ENCODE measurements at regions not wholly inside any gene's neighbourhood (a gene's known extent, or its start where the extent isn't known, plus 50 kb on each side); places are given as distances from the start of the nearest gene placed in this dataset.
A peak's percentile ranks its signal among the peaks of the same experiment; 100 is the strongest.
"Not testable (repeated sequence)": the region's sequence is repeated elsewhere in the genome, so short reads cannot be mapped to it uniquely, and the experiment has no call there.

DNA sequence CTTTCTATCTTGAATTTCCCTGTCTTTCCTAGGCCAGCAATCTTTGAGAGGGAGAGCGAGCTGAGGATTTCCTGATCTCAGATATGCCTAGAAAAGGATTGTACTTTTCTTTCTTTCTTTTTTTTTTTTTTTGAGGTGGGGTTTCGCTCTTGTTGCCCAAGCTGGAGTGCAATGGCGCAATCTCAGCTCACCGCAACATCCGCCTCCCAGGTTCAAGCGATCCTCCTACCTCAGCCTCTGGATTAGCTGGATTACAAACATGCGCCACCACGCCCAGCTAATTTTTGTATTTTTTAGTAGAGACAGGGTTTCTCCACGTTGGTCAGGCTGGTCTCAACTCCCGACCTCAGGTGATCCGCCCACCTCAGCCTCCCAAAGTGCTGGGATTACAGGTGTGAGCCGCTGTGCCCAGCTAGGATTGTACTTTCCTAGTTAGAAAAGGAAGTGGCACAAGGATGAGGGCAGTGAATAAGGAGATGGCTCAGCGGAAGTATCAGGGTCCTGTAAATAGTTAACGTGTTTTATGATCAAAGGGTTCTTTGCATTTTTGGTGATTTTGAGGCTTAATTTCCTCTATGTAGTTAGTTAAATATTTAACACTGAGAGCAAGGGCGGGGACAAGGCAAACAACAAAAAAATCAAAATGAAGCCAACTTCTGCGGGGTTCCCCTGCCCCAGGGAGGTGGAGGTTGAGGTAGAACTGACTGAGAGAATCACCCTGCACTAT lies 124.6 kb downstream of the LRRC37A3 start:
- not testable (repeated sequence) for BruUV-seq (replicated peaks); H3K36me3 ChIP-seq (ENCODE audit: control insufficient read depth, insufficient read depth, low read length); ATAC-seq

DNA sequence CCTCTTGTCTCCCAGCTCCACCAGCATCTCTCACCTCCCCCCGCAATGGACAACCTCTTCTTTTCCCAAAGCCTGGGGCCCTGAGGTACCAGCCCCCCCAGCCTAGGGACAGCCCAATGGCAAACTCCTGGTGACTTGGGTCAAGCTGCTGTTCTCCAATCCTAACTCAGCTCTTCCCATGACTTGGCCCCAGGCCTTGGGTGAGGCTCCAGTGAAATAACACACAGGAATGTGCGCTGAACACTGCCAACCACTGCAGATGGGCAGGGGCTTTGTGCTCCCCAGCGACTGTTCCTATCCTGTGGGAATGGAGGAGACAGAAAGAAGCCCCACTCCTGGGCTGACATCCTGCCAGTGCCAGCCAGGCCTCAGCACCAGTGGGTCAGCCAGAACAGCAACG lies 125.2 kb downstream of the LRRC37A3 start:
- CTCF ChIA-PET; BruUV-seq (replicated peaks); intact Hi-C loops (cut with micrococcal nuclease; ENCODE audit: unreplicated experiment); ATAC-seq; H3K27me3 ChIP-seq (ENCODE audit: control insufficient read depth, insufficient read depth, low read length); H3K36me3 ChIP-seq (ENCODE audit: control insufficient read depth, insufficient read depth, low read length); H3K4me3 ChIP-seq (ENCODE audit: low read depth in 2 of 2, low read length in 2 of 2); H3K9me3 ChIP-seq (ENCODE audit: control insufficient read depth, insufficient read depth, low read depth, low read length); DNase-seq (ENCODE audit: low read depth, low spot score); H3K27ac ChIP-seq (ENCODE audit: low read length); H3K4me1 ChIP-seq (ENCODE audit: control insufficient read depth, insufficient read depth, low read length); in situ Hi-C loops (cut with HindIII; ENCODE audit: low pct_unique_long_range_greater_than_20kb, low sequenced_read_pairs); POLR2A ChIA-PET: not testable (repeated sequence)

More for the DNA sequence above, 124.6 kb downstream of the LRRC37A3 start:
- CTCF ChIA-PET; in situ Hi-C loops (cut with HindIII; ENCODE audit: low pct_unique_long_range_greater_than_20kb, low sequenced_read_pairs); H3K27me3 ChIP-seq (ENCODE audit: control insufficient read depth, insufficient read depth, low read length); POLR2A ChIA-PET; DNase-seq (ENCODE audit: low read depth, low spot score); H3K27ac ChIP-seq (ENCODE audit: low read length); intact Hi-C loops (cut with micrococcal nuclease; ENCODE audit: unreplicated experiment); H3K4me3 ChIP-seq (ENCODE audit: low read depth in 2 of 2, low read length in 2 of 2); H3K4me1 ChIP-seq (ENCODE audit: control insufficient read depth, insufficient read depth, low read length); H3K9me3 ChIP-seq (ENCODE audit: control insufficient read depth, insufficient read depth, low read depth, low read length): not testable (repeated sequence)

DNA sequence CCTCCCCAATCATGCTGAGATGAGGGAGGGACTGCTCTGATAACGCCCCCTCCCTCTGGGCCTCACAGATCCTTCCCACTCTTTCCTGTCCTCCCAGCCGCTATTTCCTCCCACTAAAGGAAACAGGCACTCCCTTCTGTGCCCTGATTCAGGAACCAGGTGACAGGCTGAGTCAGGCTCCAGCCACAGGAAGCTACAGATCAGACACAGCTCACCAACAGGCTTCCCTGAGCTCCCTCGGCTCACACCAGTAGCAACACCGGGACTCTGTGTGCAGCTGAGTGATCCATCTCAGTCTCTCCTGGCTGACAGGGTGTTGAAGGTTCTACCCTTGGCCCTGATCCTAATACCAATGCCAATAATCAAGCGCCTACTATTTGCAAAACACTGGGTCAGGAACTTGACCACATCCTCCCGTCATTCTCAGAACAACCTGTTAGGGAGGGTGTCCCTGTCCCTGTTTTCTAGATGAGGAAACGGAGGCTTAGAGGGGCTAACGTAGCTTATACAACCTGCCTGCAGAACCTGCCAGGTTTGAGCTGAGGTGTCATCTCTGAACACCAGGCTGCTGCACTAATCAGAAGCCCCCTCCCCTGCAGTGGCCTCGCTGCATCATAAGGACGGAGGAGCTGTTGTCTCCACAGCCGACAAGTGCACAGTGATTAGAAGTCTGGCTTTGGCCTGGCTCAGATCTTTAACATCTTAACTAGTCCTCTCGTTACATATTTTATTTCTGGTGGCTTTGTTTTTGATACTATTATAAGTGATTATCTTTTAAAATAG lies 126.3 kb downstream of the LRRC37A3 start:
- POLR2A ChIA-PET; H3K4me3 ChIP-seq (ENCODE audit: low read depth in 2 of 2, low read length in 2 of 2); H3K36me3 ChIP-seq (ENCODE audit: control insufficient read depth, insufficient read depth, low read length); BruUV-seq (replicated peaks); H3K9me3 ChIP-seq (ENCODE audit: control insufficient read depth, insufficient read depth, low read depth, low read length); H3K27me3 ChIP-seq (ENCODE audit: control insufficient read depth, insufficient read depth, low read length); in situ Hi-C loops (cut with HindIII; ENCODE audit: low pct_unique_long_range_greater_than_20kb, low sequenced_read_pairs); H3K27ac ChIP-seq (ENCODE audit: low read length); H3K4me1 ChIP-seq (ENCODE audit: control insufficient read depth, insufficient read depth, low read length); intact Hi-C loops (cut with micrococcal nuclease; ENCODE audit: unreplicated experiment): not testable (repeated sequence)
- DNase-seq (ENCODE audit: low read depth, low spot score) (peak; percentile 47), ATAC-seq (peak; percentile 93)
- CTCF ChIA-PET = interaction anchor here (0.6 kb wide), 1 partner anchor 179 kb away, joined by 4 read pairs; no protein-coding TSS in a partner anchor

DNA sequence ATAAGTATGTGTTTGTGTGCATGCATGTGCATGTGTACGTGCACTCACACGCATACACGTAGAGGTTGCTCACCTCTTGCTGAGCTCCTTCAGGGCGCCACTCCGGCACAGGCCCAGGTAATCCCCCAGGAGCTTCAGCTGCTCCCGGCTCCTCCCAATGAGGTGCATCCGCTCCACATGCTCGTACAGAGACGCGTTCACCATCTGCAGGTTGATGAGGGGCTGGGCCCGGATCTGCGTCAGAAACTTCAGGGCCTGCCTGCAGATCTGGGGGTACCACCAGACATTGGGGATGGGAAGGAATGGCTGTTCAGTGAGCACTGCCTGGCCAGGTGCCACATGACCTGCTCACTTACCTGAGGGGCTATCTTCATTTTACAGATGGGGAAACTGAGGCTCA lies 127.0 kb downstream of the LRRC37A3 start:
- POLR2A ChIA-PET; CTCF ChIA-PET; H3K27ac ChIP-seq (ENCODE audit: low read length); in situ Hi-C loops (cut with HindIII; ENCODE audit: low pct_unique_long_range_greater_than_20kb, low sequenced_read_pairs); intact Hi-C loops (cut with micrococcal nuclease; ENCODE audit: unreplicated experiment); H3K27me3 ChIP-seq (ENCODE audit: control insufficient read depth, insufficient read depth, low read length); H3K4me3 ChIP-seq (ENCODE audit: low read depth in 2 of 2, low read length in 2 of 2); H3K9me3 ChIP-seq (ENCODE audit: control insufficient read depth, insufficient read depth, low read depth, low read length); H3K36me3 ChIP-seq (ENCODE audit: control insufficient read depth, insufficient read depth, low read length); ATAC-seq; DNase-seq (ENCODE audit: low read depth, low spot score); H3K4me1 ChIP-seq (ENCODE audit: control insufficient read depth, insufficient read depth, low read length); BruUV-seq (replicated peaks): not testable (repeated sequence)

DNA sequence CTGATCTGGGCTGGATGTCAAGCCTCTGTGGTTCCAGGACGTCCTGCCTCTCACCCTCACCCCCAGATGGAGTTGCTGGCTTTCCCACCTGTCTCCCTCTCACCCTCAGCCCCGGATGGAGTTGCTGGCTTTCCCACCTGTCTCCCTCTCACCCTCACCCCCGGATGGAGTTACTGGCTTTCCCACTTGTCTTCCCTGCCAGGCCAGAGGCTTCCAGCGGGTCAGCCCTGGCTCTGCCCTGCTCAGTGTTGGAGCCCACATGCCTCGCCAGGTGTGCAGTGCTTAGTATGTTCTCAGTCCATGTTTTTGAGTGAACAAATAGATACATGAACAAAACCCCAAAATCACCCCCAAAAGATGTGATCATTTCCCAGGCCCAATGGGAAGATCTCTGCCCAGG lies 127.6 kb downstream of the LRRC37A3 start:
- H3K9me3 ChIP-seq (ENCODE audit: control insufficient read depth, insufficient read depth, low read depth, low read length); POLR2A ChIA-PET; BruUV-seq (replicated peaks); in situ Hi-C loops (cut with HindIII; ENCODE audit: low pct_unique_long_range_greater_than_20kb, low sequenced_read_pairs); H3K27ac ChIP-seq (ENCODE audit: low read length); intact Hi-C loops (cut with micrococcal nuclease; ENCODE audit: unreplicated experiment); ATAC-seq; CTCF ChIA-PET; H3K4me1 ChIP-seq (ENCODE audit: control insufficient read depth, insufficient read depth, low read length); DNase-seq (ENCODE audit: low read depth, low spot score); H3K36me3 ChIP-seq (ENCODE audit: control insufficient read depth, insufficient read depth, low read length); H3K27me3 ChIP-seq (ENCODE audit: control insufficient read depth, insufficient read depth, low read length); H3K4me3 ChIP-seq (ENCODE audit: low read depth in 2 of 2, low read length in 2 of 2): not testable (repeated sequence)

DNA sequence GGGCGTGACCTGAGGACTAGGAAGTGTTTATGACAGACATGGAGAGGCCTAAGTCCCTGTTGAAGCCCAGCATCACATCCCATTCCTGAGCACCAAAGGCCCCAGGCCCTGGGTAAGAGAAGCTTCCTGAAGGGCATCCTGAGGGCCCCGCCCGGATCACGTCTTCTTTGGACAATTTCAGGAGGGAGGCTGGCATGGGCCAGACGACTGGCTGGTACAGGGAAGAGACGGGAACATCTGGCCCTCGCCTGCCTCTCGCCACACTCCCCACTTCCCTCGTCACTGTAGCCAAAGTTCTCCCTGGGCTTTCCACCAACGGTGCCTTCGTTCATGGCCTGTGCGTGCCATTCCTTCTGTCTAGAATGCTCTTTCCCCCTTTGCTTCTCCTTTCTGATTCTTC lies 128.1 kb downstream of the LRRC37A3 start:
- DNase-seq (ENCODE audit: low read depth, low spot score); H3K36me3 ChIP-seq (ENCODE audit: control insufficient read depth, insufficient read depth, low read length); in situ Hi-C loops (cut with HindIII; ENCODE audit: low pct_unique_long_range_greater_than_20kb, low sequenced_read_pairs); CTCF ChIA-PET; BruUV-seq (replicated peaks); H3K27ac ChIP-seq (ENCODE audit: low read length); H3K4me3 ChIP-seq (ENCODE audit: low read depth in 2 of 2, low read length in 2 of 2); H3K9me3 ChIP-seq (ENCODE audit: control insufficient read depth, insufficient read depth, low read depth, low read length); H3K4me1 ChIP-seq (ENCODE audit: control insufficient read depth, insufficient read depth, low read length); H3K27me3 ChIP-seq (ENCODE audit: control insufficient read depth, insufficient read depth, low read length); intact Hi-C loops (cut with micrococcal nuclease; ENCODE audit: unreplicated experiment); ATAC-seq; POLR2A ChIA-PET: not testable (repeated sequence)

DNA sequence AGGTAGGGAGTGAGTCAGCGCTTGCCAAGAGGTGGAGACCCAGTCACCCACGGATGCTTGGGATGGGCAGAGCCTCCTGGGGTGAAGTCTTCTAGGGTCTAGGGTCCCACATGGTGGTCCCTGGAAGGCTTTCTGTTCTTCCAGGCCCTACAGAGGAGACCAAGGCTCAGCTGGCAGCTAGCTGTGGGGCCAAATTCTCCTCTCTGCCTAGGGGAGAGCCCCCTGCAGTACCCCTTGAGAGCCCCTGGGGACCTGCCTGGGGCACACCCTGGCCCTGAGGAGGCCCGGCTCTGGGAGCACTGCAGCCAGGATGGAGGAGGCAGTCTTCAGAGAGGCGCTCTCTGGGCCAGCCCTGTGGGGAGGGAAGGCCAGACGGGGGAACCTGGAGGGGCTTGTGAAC lies 128.6 kb upstream of the SMURF2 start:
- H3K27ac ChIP-seq (ENCODE audit: low read length); in situ Hi-C loops (cut with HindIII; ENCODE audit: low pct_unique_long_range_greater_than_20kb, low sequenced_read_pairs); H3K27me3 ChIP-seq (ENCODE audit: control insufficient read depth, insufficient read depth, low read length); H3K9me3 ChIP-seq (ENCODE audit: control insufficient read depth, insufficient read depth, low read depth, low read length); H3K36me3 ChIP-seq (ENCODE audit: control insufficient read depth, insufficient read depth, low read length); BruUV-seq (replicated peaks); DNase-seq (ENCODE audit: low read depth, low spot score); H3K4me1 ChIP-seq (ENCODE audit: control insufficient read depth, insufficient read depth, low read length); H3K4me3 ChIP-seq (ENCODE audit: low read depth in 2 of 2, low read length in 2 of 2); intact Hi-C loops (cut with micrococcal nuclease; ENCODE audit: unreplicated experiment); ATAC-seq; CTCF ChIA-PET; POLR2A ChIA-PET: not testable (repeated sequence)

Data from Panc1 (cell line).